ENCODE measurements at regions not wholly inside any gene's neighbourhood (a gene's known extent, or its start where the extent isn't known, plus 50 kb on each side); places are given as distances from the start of the nearest gene placed in this dataset.
"Not testable (repeated sequence)": the region's sequence is repeated elsewhere in the genome, so short reads cannot be mapped to it uniquely, and the experiment has no call there.

DNA sequence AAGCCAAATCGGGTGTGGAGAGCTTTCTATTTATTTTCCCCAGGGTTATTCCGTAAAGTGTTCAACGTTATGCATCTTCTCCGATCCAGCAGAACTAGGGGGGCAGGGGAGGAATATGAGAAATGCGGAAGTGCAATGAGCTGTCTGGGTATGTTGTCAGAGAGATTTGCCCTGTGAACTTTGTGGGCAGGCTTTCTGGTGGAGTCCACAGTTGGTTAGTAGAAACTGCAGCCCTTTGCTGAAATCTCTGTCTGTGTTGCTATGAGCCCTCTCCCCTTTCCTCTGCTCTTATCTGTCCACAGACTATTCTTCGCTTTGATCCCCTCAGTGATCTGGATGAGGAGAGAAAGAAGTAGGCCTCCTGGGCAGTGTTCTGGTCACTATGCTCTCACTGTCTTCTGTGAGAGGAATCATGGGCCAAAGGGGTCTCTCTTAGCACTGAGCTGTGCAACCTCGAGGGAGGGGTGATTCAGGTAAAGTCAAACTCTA, 158.9 kb upstream of the FUT9 start:
- Mint-ChIP-seq H3K36me3 (no peaks in the 10 kb centered on the region), H3K4me3 (no peak overlapping the region), H3K27ac (no peak overlapping the region), H3K4me1 (no peaks in the 10 kb centered on the region), H3K27me3 (no peaks in the 10 kb centered on the region), H3K9me3 (peaks cover 0 to 21% (median 13%) of the 10 kb centered on the region in 8 donors)
- POLR2A ChIA-PET (ENCODE audit: partially characterized antibody) = no interaction called here
- Histone ChIP-seq H3K4me3 (ENCODE audit: low read length in 2 of 2) (no peak overlapping the region), H3K36me3 (ENCODE audit: insufficient read depth, low read length) (no peaks in the 10 kb centered on the region), H3K4me1 (ENCODE audit: insufficient read depth, low read length) (no peaks in the 10 kb centered on the region), H3K9me3 (ENCODE audit: control insufficient read depth in 1 of 2, low read length in 2 of 2) (no peaks in the 10 kb centered on the region), H3K27me3 (ENCODE audit: insufficient read depth, low read length) (no peaks in the 10 kb centered on the region), H3K27ac (ENCODE audit: low read depth, low read length) (no peak overlapping the region)
- CTCF ChIA-PET (ENCODE audit: partially characterized antibody) = no interaction called here
- DNase-seq = no peak
- intact Hi-C loops (cut with micrococcal nuclease) = no loop called here

- intact Hi-C loops (cut with micrococcal nuclease) = no loop called here
- CTCF ChIA-PET (ENCODE audit: partially characterized antibody) = no interaction called here
- Mint-ChIP-seq H3K27me3 (peaks cover 0 to 2% of the 10 kb centered on the region in 2 donors), H3K9me3 (peaks cover 0 to 3% (median 0%) of the 10 kb centered on the region in 8 donors), H3K4me1 (no peaks in the 10 kb centered on the region), H3K27ac (no peak overlapping the region), H3K36me3 (no peaks in the 10 kb centered on the region), H3K4me3 (no peak overlapping the region)
- DNase-seq = no peak
- H3K27me3 ChIP-seq (ENCODE audit: insufficient read depth, low read length) = no peaks in the 10 kb centered on the region
- H3K4me3 ChIP-seq (ENCODE audit: low read length in 2 of 2) = no peak overlapping the region
- POLR2A ChIA-PET (ENCODE audit: partially characterized antibody) = no interaction called here
- H3K27ac ChIP-seq (ENCODE audit: low read depth, low read length) = no peak overlapping the region
- H3K9me3 ChIP-seq (ENCODE audit: control insufficient read depth in 1 of 2, low read length in 2 of 2) = no peaks in the 10 kb centered on the region
- H3K36me3 ChIP-seq (ENCODE audit: insufficient read depth, low read length) = no peaks in the 10 kb centered on the region
- H3K4me1 ChIP-seq (ENCODE audit: insufficient read depth, low read length) = no peaks in the 10 kb centered on the region
Observed at GRCh38 chr6:95865857-95866256, 149.9 kb upstream of the FUT9 start.

GRCh38 chr6:95866732-95867131, 149.0 kb upstream of the FUT9 start:
- POLR2A ChIA-PET (ENCODE audit: partially characterized antibody) = no interaction called here
- H3K4me1 ChIP-seq (ENCODE audit: insufficient read depth, low read length) = no peaks in the 10 kb centered on the region
- Mint-ChIP-seq H3K4me3 (no peak overlapping the region), H3K4me1 (no peaks in the 10 kb centered on the region), H3K27ac (no peak overlapping the region), H3K9me3 (peaks cover 0 to 3% (median 0%) of the 10 kb centered on the region in 8 donors), H3K36me3 (no peaks in the 10 kb centered on the region), H3K27me3 (peaks cover 0 to 2% of the 10 kb centered on the region in 2 donors)
- no peaks in the 10 kb centered on the region for H3K27me3 ChIP-seq (ENCODE audit: insufficient read depth, low read length)
- CTCF ChIA-PET (ENCODE audit: partially characterized antibody) = interaction anchor here (1.0 to 1.2 kb wide), 2 partner anchors 9 to 30 kb away, joined by 3 read pairs; no protein-coding TSS in a partner anchor
- DNase-seq = no peak
- H3K9me3 ChIP-seq (ENCODE audit: control insufficient read depth in 1 of 2, low read length in 2 of 2) = no peaks in the 10 kb centered on the region
- H3K36me3 ChIP-seq (ENCODE audit: insufficient read depth, low read length) = no peaks in the 10 kb centered on the region
- H3K27ac ChIP-seq (ENCODE audit: low read depth, low read length) = no peak overlapping the region
- H3K4me3 ChIP-seq (ENCODE audit: low read length in 2 of 2) = no peak overlapping the region
- intact Hi-C loops (cut with micrococcal nuclease) = no loop called here

DNA sequence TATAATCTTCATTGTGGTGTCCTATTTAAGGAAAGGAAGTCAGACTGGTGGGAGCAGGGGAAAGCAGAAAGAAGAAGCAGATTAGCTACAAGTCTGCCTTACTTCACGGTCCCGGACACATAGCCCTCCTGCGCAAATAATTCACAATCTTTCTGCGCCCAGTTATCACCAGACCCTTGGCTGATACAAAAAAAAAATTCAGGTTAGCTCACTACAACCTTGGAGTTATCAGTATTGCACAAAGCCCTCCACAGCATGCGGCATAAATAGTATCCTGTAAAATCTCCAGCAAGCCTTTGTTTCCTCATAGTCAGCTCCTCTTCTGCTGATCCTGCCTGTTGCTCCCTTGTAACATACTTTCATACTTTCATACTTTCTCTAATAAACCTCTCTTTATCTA, 148.6 kb upstream of the FUT9 start:
- no peaks in the 10 kb centered on the region for H3K36me3 Mint-ChIP-seq
- ChIA-PET POLR2A (ENCODE audit: partially characterized antibody) (no interaction called here), CTCF (ENCODE audit: partially characterized antibody) (interaction anchor here (1.0 to 1.2 kb wide), 2 partner anchors 8 to 30 kb away, joined by 3 read pairs; no protein-coding TSS in a partner anchor)
- Histone ChIP-seq H3K4me3 (ENCODE audit: low read length in 2 of 2) (no peak overlapping the region), H3K9me3 (ENCODE audit: control insufficient read depth in 1 of 2, low read length in 2 of 2) (no peaks in the 10 kb centered on the region), H3K27ac (ENCODE audit: low read depth, low read length) (no peak overlapping the region), H3K27me3 (ENCODE audit: insufficient read depth, low read length) (no peaks in the 10 kb centered on the region), H3K36me3 (ENCODE audit: insufficient read depth, low read length) (no peaks in the 10 kb centered on the region), H3K4me1 (ENCODE audit: insufficient read depth, low read length) (no peaks in the 10 kb centered on the region)
- H3K4me3 Mint-ChIP-seq = no peak overlapping the region
- no peak overlapping the region for H3K27ac Mint-ChIP-seq
- intact Hi-C loops (cut with micrococcal nuclease) = no loop called here
- H3K27me3 Mint-ChIP-seq = peaks cover 0 to 2% of the 10 kb centered on the region in 2 donors
- peaks cover 0 to 3% (median 0%) of the 10 kb centered on the region in 8 donors for H3K9me3 Mint-ChIP-seq
- DNase-seq = no peak
- no peaks in the 10 kb centered on the region for H3K4me1 Mint-ChIP-seq

- Histone ChIP-seq H3K4me3 (ENCODE audit: low read length in 2 of 2) (no peak overlapping the region), H3K27ac (ENCODE audit: low read depth, low read length) (no peak overlapping the region), H3K27me3 (ENCODE audit: insufficient read depth, low read length) (no peaks in the 10 kb centered on the region), H3K4me1 (ENCODE audit: insufficient read depth, low read length) (no peaks in the 10 kb centered on the region), H3K36me3 (ENCODE audit: insufficient read depth, low read length) (no peaks in the 10 kb centered on the region), H3K9me3 (ENCODE audit: control insufficient read depth in 1 of 2, low read length in 2 of 2) (no peaks in the 10 kb centered on the region)
- ChIA-PET CTCF (ENCODE audit: partially characterized antibody) (no interaction called here), POLR2A (ENCODE audit: partially characterized antibody) (no interaction called here)
- no peak overlapping the region for H3K27ac Mint-ChIP-seq
- H3K4me3 Mint-ChIP-seq = no peak overlapping the region
- intact Hi-C loops (cut with micrococcal nuclease) = no loop called here
- no peaks in the 10 kb centered on the region for H3K4me1 Mint-ChIP-seq
- no peak for DNase-seq
- peaks cover 0 to 2% (median 0%) of the 10 kb centered on the region in 8 donors for H3K9me3 Mint-ChIP-seq
- H3K36me3 Mint-ChIP-seq = no peaks in the 10 kb centered on the region
- no peaks in the 10 kb centered on the region for H3K27me3 Mint-ChIP-seq
Observed at GRCh38 chr6:95877480-95877879, 138.3 kb upstream of the FUT9 start.

DNA sequence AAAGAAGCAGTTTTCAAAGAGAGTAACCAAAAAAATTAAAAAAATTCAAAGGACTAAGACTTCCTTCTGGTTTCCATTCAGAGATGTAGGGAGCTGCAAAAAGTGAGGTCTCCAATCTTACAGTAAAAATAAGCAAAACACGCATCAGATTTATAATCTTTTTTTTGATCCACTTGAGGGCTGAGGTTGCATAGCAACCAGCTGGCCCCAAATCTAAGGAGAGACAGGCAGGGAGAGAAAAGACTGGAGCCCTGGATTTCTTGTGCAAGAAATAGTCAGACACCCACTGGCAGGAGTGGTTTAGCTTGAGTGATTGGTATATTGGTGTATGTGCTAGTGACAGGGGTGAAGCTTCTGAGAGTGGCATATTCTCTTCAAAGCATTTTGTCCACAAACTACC, 135.9 kb upstream of the FUT9 start:
- POLR2A ChIA-PET (ENCODE audit: partially characterized antibody) = no interaction called here
- peaks cover 0 to 2% (median 0%) of the 10 kb centered on the region in 8 donors for H3K9me3 Mint-ChIP-seq
- H3K36me3 Mint-ChIP-seq = no peaks in the 10 kb centered on the region
- H3K27ac Mint-ChIP-seq = no peak overlapping the region
- no peak overlapping the region for H3K27ac ChIP-seq (ENCODE audit: low read depth, low read length)
- no peaks in the 10 kb centered on the region for H3K4me1 Mint-ChIP-seq
- CTCF ChIA-PET (ENCODE audit: partially characterized antibody) = no interaction called here
- no peaks in the 10 kb centered on the region for H3K4me1 ChIP-seq (ENCODE audit: insufficient read depth, low read length)
- no peaks in the 10 kb centered on the region for H3K36me3 ChIP-seq (ENCODE audit: insufficient read depth, low read length)
- no peaks in the 10 kb centered on the region for H3K27me3 ChIP-seq (ENCODE audit: insufficient read depth, low read length)
- H3K4me3 ChIP-seq (ENCODE audit: low read length in 2 of 2) = no peak overlapping the region
- H3K27me3 Mint-ChIP-seq = no peaks in the 10 kb centered on the region
- DNase-seq = no peak
- intact Hi-C loops (cut with micrococcal nuclease) = no loop called here
- no peak overlapping the region for H3K4me3 Mint-ChIP-seq
- H3K9me3 ChIP-seq (ENCODE audit: control insufficient read depth in 1 of 2, low read length in 2 of 2) = no peaks in the 10 kb centered on the region

DNA sequence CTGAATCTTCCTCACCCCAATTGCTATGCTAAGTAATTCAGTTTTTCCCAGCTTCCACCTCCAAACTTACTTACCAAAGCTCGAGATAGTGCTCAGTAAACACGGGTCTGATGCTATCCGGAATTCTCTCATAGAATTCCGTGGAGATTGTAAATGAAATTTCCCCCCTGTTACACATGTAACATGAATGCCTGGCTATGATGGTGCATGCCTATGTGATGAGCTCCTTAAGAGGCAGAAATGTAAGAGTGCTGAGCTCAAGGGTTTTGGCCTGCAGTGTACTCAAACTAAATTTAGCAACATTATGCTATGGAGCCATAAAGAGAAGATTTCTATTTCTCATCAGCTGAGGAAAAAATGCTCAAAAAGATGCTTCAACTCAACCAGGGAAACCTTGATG, 133.4 kb upstream of the FUT9 start:
- Mint-ChIP-seq H3K4me1 (no peaks in the 10 kb centered on the region), H3K27ac (no peak overlapping the region), H3K9me3 (peaks cover 0 to 2% (median 0%) of the 10 kb centered on the region in 8 donors), H3K27me3 (no peaks in the 10 kb centered on the region), H3K4me3 (no peak overlapping the region), H3K36me3 (no peaks in the 10 kb centered on the region)
- Histone ChIP-seq H3K27me3 (ENCODE audit: insufficient read depth, low read length) (no peaks in the 10 kb centered on the region), H3K36me3 (ENCODE audit: insufficient read depth, low read length) (no peaks in the 10 kb centered on the region), H3K4me1 (ENCODE audit: insufficient read depth, low read length) (no peaks in the 10 kb centered on the region), H3K9me3 (ENCODE audit: control insufficient read depth in 1 of 2, low read length in 2 of 2) (no peaks in the 10 kb centered on the region), H3K4me3 (ENCODE audit: low read length in 2 of 2) (no peak overlapping the region), H3K27ac (ENCODE audit: low read depth, low read length) (no peak overlapping the region)
- ChIA-PET CTCF (ENCODE audit: partially characterized antibody) (no interaction called here), POLR2A (ENCODE audit: partially characterized antibody) (no interaction called here)
- no peak for DNase-seq
- intact Hi-C loops (cut with micrococcal nuclease) = no loop called here

- DNase-seq; H3K4me3 ChIP-seq (ENCODE audit: low read length in 2 of 2); H3K36me3 ChIP-seq (ENCODE audit: insufficient read depth, low read length); H3K4me1 ChIP-seq (ENCODE audit: insufficient read depth, low read length); H3K27me3 Mint-ChIP-seq; POLR2A ChIA-PET (ENCODE audit: partially characterized antibody); H3K27ac ChIP-seq (ENCODE audit: low read depth, low read length); H3K27ac Mint-ChIP-seq; H3K9me3 ChIP-seq (ENCODE audit: control insufficient read depth in 1 of 2, low read length in 2 of 2); H3K4me1 Mint-ChIP-seq; H3K9me3 Mint-ChIP-seq; CTCF ChIA-PET (ENCODE audit: partially characterized antibody); intact Hi-C loops (cut with micrococcal nuclease); H3K27me3 ChIP-seq (ENCODE audit: insufficient read depth, low read length); H3K36me3 Mint-ChIP-seq; H3K4me3 Mint-ChIP-seq: not testable (repeated sequence)
Observed at GRCh38 chr6:95888711-95889110, 127.1 kb upstream of the FUT9 start.
